GM12874 (cell line): ENCODE measurements at regions not wholly inside any gene's neighbourhood (a gene's known extent, or its start where the extent isn't known, plus 50 kb on each side); places are given as distances from the start of the nearest gene placed in this dataset.

Source experiments
- CTCF ChIP-seq: IDR thresholded peaks from 2 replicates; pipeline ENCODE4 v1.5.1; 2011; ENCODE audit warnings: low read depth, mild to moderate bottlenecking, control low read depth, low read length, moderate library complexity; ENCODE audit not compliant: insufficient read depth

GRCh38 chr13:89852570-89852969 lies 1494.9 kb upstream of the MIR17HG start:
- TF ChIP-seq CTCF: no peak

- no peak for TF ChIP-seq CTCF
These were observed 1491.0 kb upstream of the MIR17HG start for GRCh38 chr13:89856512-89856911.

- no peak for TF ChIP-seq CTCF
These were observed 1490.0 kb upstream of the MIR17HG start for GRCh38 chr13:89857502-89857901.

- no peak for TF ChIP-seq CTCF
These were observed 1485.3 kb upstream of the MIR17HG start for GRCh38 chr13:89862011-89862690.

GRCh38 chr13:89862691-89863036 lies 1484.8 kb upstream of the MIR17HG start:
- TF ChIP-seq CTCF: no peak

- TF ChIP-seq CTCF: no peak
These were observed 1482.1 kb upstream of the MIR17HG start for GRCh38 chr13:89865164-89866064.

- no peak for TF ChIP-seq CTCF
These were observed 1478.2 kb upstream of the MIR17HG start for GRCh38 chr13:89869312-89869711.
